Effector memory CD4-positive, alpha-beta T cell (primary cell): ENCODE measurements at regions not wholly inside any gene's neighbourhood (a gene's known extent, or its start where the extent isn't known, plus 50 kb on each side); places are given as distances from the start of the nearest gene placed in this dataset.

Source experiments
- DNase-seq, 3 donors: peaks; one replicate each; pipeline ENCODE4 v3.0.0-alpha.2; 2020
- H3K27ac ChIP-seq: 2 replicates; pipeline ENCODE4 v1.7.0; 2013; ENCODE audit warnings: mild to moderate bottlenecking, low read length, moderate library complexity; ENCODE audit not compliant: insufficient read depth, poor library complexity, severe bottlenecking
- H3K27me3 ChIP-seq: replicated peaks from 2 replicates; pipeline ENCODE4 v1.7.0; 2013; ENCODE audit warnings: mild to moderate bottlenecking, low read length; ENCODE audit not compliant: insufficient read depth, control insufficient read depth, poor library complexity, severe bottlenecking
- H3K36me3 ChIP-seq: 2 replicates; pipeline ENCODE4 v1.7.0; 2013; ENCODE audit warnings: mild to moderate bottlenecking, low read length, moderate library complexity; ENCODE audit not compliant: control insufficient read depth, insufficient read depth
- H3K4me1 ChIP-seq: 2 replicates; pipeline ENCODE4 v1.7.0; 2013; ENCODE audit warnings: low read length, mild to moderate bottlenecking; ENCODE audit not compliant: control insufficient read depth, insufficient read depth, poor library complexity, severe bottlenecking
- H3K4me3 ChIP-seq: 2 replicates; pipeline ENCODE4 v1.7.0; 2013; ENCODE audit warnings: low read length, low read depth, mild to moderate bottlenecking; ENCODE audit not compliant: insufficient read depth, poor library complexity, severe bottlenecking
- H3K9me3 ChIP-seq: 2 replicates; pipeline ENCODE4 v1.7.0; 2013; ENCODE audit warnings: mild to moderate bottlenecking, low read length, moderate library complexity; ENCODE audit not compliant: control insufficient read depth

DNA sequence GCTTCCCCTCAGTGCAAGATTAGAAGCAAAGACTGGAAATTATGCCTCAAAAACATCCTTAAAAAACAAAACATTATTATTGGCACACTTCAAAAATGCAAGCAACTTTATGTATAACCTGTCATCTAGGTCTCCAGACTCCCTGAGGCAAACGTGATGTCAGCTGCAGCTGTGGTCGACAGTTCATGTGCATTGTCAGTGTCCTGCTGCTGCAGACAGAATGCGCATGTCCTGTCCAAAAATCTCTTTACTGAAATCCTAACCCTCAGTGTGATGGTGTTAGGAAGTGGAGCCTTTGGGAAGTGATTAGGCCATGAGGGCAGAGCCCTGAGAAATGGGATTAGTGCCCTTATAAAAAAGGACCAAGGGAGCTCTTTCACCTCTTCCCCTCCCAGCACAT, 126.9 kb downstream of the CYRIA start:
- H3K27ac ChIP-seq, result no peak overlapping the region
- no peaks in the 10 kb centered on the region for H3K4me1 ChIP-seq

DNA sequence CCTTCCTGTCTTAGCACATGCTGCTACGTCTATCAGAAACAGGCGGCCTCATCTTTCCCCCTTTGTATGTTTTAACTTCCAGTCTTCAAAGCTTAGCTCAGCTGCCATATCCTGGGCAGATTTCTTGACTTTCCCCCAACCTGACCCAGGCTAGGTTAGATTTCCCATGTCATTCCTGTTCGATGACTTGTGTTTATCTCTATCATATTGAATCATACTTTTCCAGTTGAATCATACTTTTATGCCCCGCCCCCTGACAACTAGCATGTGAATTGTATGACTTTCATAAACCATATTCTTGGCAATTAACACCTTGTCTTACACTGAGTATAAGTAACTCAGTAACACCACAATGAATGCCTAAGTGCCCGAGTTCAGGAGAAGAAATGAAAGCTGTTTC, 128.3 kb downstream of the CYRIA start:
- Histone ChIP-seq H3K4me3 (no peak overlapping the region), H3K27me3 (no peaks in the 10 kb centered on the region), H3K27ac (no peak overlapping the region), H3K36me3 (no peaks in the 10 kb centered on the region), H3K9me3 (no peaks in the 10 kb centered on the region), H3K4me1 (no peaks in the 10 kb centered on the region)
- no peak for DNase-seq

More for the DNA sequence above, 126.9 kb downstream of the CYRIA start:
- Histone ChIP-seq H3K36me3 (no peaks in the 10 kb centered on the region), H3K9me3 (no peaks in the 10 kb centered on the region), H3K27me3 (no peaks in the 10 kb centered on the region), H3K4me3 (no peak overlapping the region)
- DNase-seq, result no peak

DNA sequence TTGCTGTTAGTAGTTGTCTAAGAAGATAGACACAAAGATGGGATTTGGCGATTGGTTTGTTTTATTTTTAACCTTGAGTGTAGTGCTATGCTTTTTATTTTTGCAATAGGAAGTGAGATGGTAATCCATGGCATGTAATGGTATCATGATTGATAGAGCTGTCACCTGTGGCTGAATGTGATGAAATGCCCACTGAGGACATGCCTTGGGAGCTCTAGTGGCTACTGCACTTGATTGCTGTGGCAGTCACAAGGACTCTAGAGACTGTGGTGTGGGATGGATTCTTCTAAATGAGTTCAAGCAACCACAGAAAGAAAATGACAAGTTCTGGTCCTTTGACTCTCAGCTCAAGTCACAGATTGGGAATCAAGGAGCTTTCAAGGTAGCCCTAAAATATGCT, 139.4 kb downstream of the CYRIA start:
- H3K27me3 ChIP-seq, result no peaks in the 10 kb centered on the region
- no peak for DNase-seq
- no peaks in the 10 kb centered on the region for H3K9me3 ChIP-seq
- H3K4me1 ChIP-seq, result no peaks in the 10 kb centered on the region
- H3K4me3 ChIP-seq, result no peak overlapping the region
- H3K36me3 ChIP-seq, result no peaks in the 10 kb centered on the region
- no peak overlapping the region for H3K27ac ChIP-seq

DNA sequence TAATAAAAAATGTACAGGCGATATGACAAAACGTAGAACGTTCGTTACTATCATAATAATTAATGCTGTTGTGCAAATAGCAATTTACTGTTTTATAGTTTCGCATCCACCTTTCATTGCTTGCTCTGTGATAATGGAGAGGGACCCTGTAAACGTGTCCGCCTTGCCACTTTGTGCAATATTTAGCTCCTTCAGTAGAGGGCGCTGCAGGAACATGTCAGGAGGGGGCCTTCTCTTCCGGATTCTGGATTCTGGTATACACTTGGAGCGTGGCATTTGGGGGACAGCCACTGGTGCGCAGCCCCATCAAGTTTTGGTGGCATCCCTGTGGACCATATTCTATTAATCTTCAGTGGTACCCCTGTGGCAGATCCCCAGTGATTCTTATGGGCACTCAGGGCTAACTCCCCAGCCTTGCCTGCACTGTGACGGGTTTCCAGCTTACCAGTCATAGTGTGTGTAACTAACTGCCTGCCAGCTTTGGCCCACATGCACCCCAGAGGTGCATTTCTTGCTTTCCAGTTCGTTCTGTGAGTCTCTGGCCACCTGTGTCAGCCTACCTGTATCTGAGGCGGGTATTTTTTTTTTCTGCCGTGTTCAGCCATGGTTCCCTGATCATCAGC, 140.3 kb downstream of the CYRIA start:
- no peaks in the 10 kb centered on the region for H3K4me1 ChIP-seq
- no peak overlapping the region for H3K4me3 ChIP-seq
- no peaks in the 10 kb centered on the region for H3K36me3 ChIP-seq
- H3K9me3 ChIP-seq, result no peaks in the 10 kb centered on the region
- no peaks in the 10 kb centered on the region for H3K27me3 ChIP-seq
- no peak overlapping the region for H3K27ac ChIP-seq
- DNase-seq, result no peak

DNA sequence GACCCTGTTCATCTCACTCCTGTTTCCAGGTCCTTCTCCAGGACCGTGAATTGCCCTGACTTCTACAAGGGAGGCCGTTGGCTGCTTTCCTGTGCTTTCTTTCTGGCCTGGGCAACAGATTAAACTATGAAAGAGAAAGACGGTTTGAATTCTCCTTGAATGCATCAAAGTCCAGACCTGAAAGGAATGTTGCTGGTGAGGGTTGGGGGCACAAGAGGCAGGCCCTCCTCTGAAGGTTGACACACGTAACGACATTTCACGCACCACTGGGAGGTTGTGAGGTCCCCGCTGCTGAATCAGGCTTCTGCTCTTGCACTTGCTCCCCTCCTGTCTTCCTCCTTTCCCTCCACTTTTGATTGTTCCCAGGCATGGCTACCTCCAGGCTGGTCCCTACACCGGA, 141.9 kb downstream of the CYRIA start:
- Histone ChIP-seq H3K9me3 (no peaks in the 10 kb centered on the region), H3K27me3 (no peaks in the 10 kb centered on the region), H3K4me1 (no peaks in the 10 kb centered on the region), H3K4me3 (no peak overlapping the region), H3K27ac (no peak overlapping the region), H3K36me3 (no peaks in the 10 kb centered on the region)
- DNase-seq, result no peak

DNA sequence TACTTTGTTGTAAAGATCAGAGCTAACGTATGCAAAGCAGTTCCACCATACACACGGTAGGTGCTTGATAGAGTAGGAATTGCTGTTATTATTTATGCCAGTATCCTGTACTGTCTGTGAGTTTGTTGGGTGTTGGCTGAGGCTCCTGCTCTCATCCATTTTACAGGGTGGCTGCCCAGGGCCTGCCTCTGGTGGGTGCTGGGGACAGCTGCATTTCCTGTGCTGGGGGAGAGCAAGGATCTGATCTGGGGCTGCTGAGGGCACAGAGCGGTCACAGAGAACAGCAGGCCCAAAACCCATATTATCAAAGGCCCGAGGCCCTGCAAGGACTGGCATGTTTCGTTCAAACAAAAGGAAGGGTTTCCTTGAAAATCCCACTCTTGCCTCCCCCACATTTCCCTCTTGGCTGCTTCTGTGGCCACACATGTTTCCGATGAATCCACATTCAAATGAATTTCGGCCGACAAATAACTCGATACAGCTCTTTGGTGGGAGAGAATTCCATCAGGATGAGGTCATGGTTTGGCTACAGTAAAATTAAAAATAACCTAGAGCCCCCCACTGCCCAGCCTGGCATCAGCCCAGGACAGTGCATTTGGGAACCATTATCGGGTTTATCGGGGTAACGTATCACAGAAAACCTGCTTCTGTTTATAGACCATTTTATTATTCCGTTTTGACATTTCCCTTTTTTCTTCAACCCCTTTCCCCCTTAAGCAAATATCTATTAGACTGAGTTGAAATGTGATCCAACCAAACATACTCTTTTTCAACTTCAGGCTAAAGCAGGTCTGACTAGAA, 143.4 kb downstream of the CYRIA start:
- Histone ChIP-seq H3K4me3 (no peak overlapping the region), H3K36me3 (no peaks in the 10 kb centered on the region), H3K9me3 (no peaks in the 10 kb centered on the region), H3K27ac (no peak overlapping the region), H3K27me3 (no peaks in the 10 kb centered on the region), H3K4me1 (no peaks in the 10 kb centered on the region)
- no peak for DNase-seq

DNA sequence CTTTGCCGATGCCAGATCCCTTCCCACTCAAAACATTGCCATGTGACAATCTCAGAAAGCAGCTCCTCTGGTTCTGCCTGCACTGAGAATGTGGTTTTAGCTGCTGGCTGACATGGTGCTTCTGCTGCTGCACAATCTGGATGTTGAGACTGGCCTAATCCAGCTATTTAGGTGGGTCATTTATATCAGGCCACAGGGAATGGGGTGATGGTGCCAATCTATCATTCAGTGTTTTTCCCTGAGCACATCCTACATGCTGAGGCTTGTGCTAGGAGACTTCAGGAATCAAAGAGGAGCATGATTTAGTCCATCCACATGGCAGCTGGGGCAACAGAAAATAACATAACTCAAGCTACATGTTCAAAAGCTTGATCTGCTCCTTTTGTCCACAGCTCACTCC, 144.7 kb downstream of the CYRIA start:
- H3K4me1 ChIP-seq, result no peaks in the 10 kb centered on the region
- H3K27ac ChIP-seq, result no peak overlapping the region
- H3K27me3 ChIP-seq, result no peaks in the 10 kb centered on the region
- H3K4me3 ChIP-seq, result no peak overlapping the region
- no peak for DNase-seq
- no peaks in the 10 kb centered on the region for H3K9me3 ChIP-seq
- no peaks in the 10 kb centered on the region for H3K36me3 ChIP-seq

DNA sequence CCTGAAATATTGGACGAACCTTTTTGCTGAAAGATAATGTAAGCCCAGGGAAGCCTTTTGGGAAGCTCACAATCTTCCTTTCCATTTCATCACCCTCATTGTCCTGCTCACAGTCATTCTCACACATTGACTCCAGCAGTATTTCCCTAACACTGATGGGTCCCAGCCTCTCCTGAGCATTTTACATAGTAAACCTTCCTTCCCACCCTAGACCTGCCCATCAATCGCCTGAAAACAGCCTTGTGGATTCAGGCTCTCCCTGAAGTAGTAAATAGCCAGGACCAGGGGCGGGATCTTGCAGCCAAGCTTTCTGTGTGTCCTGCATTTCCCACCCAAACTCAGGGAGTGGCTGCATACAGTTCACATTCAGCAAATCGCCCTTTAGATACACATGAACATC, 149.9 kb downstream of the CYRIA start:
- no peak overlapping the region for H3K4me3 ChIP-seq
- no peak overlapping the region for H3K27ac ChIP-seq
- H3K4me1 ChIP-seq, result no peaks in the 10 kb centered on the region
- no peaks in the 10 kb centered on the region for H3K36me3 ChIP-seq
- no peaks in the 10 kb centered on the region for H3K27me3 ChIP-seq
- DNase-seq, result no peak
- H3K9me3 ChIP-seq, result no peaks in the 10 kb centered on the region

DNA sequence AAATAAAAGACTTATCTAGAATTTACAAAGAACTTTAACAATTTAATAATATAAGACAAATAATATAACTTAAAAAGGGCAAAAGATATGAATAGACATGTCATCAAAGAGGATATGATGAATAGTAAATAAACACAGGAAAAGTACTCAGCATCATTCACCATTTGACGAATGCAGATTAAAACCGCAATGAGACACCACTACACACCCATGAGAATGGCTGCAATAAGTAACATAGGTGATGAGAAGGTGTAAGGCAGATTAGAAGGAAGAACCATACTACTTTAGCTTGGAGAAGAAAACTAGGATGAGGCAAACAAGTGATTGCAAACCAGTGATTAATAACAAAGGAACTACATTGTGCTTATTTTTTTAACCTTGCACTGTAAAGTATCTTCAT, 152.0 kb downstream of the CYRIA start:
- H3K4me3 ChIP-seq, result no peak overlapping the region
- peaks cover 4% of the 10 kb centered on the region for H3K27me3 ChIP-seq

DNA sequence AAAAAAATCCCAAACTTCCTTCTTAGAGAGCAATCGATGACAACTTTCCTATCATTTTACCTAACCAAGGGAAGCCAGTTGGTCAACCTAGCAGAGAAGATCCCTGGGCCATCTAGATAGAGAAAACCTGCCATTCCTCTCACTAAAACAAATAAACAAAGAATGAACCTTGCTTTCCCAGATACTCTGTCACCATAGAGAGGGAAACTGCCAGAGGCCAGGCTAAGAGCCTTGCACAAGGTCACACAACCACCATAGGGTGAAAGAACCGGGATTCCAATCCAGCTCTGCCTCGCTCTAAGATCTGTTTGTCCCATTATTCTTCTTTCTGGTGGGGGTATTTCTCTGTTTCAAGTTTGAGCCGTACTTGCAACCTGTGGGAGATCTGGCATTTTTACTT, 154.6 kb downstream of the CYRIA start:
- Histone ChIP-seq H3K4me1 (no peaks in the 10 kb centered on the region), H3K9me3 (no peaks in the 10 kb centered on the region), H3K27me3 (peaks cover 11% of the 10 kb centered on the region), H3K27ac (no peak overlapping the region), H3K36me3 (no peaks in the 10 kb centered on the region), H3K4me3 (no peak overlapping the region)
- DNase-seq, result no peak

More for the DNA sequence above, 152.0 kb downstream of the CYRIA start:
- H3K9me3 ChIP-seq, result no peaks in the 10 kb centered on the region
- H3K36me3 ChIP-seq, result no peaks in the 10 kb centered on the region
- DNase-seq, result no peak
- H3K27ac ChIP-seq, result no peak overlapping the region
- no peaks in the 10 kb centered on the region for H3K4me1 ChIP-seq
